HL-60 (cell line): ENCODE measurements at regions not wholly inside any gene's neighbourhood (a gene's known extent, or its start where the extent isn't known, plus 50 kb on each side); places are given as distances from the start of the nearest gene placed in this dataset.

Experiments used
- GABPA ChIP-seq: IDR thresholded peaks from 2 replicates; pipeline ENCODE4 v1.6.1; 2012; ENCODE audit warnings: low read depth
- POLR2AphosphoS5 ChIP-seq: IDR thresholded peaks from 2 replicates; pipeline ENCODE4 v1.6.1; 2012; ENCODE audit warnings: low read depth
- TF ChIP-seq, protein P1 (sequence below): IDR thresholded peaks from one replicate; pipeline ENCODE4 v1.5.1; 2011; ENCODE audit warnings: low read length, control low read depth, inconsistent platforms; ENCODE audit not compliant: insufficient read depth
- TF ChIP-seq, protein P2 (sequence below): IDR thresholded peaks from 2 replicates; pipeline ENCODE4 v1.6.1; 2012; ENCODE audit warnings: low read depth; ENCODE audit not compliant: insufficient replicate concordance

DNA sequence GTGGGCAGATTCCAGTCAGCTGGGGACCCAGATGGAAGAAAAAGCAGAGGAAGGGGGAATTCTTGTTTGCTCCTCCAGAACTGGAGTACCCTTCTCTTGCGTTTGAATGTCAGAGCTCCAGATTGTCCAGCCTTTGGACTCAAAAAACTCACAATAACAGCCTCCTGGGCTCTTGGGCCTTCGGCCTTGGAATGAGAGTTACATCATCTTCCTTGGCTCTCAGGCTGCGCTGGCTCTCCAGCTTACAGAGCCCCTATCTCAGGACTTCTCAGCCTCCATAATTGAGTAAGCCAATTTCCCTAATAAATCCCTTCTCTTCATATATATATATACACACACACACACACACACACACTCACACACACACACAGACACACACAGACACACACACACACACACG, 1215.7 kb upstream of the SLC10A2 start:
- TF ChIP-seq, protein P1, sequence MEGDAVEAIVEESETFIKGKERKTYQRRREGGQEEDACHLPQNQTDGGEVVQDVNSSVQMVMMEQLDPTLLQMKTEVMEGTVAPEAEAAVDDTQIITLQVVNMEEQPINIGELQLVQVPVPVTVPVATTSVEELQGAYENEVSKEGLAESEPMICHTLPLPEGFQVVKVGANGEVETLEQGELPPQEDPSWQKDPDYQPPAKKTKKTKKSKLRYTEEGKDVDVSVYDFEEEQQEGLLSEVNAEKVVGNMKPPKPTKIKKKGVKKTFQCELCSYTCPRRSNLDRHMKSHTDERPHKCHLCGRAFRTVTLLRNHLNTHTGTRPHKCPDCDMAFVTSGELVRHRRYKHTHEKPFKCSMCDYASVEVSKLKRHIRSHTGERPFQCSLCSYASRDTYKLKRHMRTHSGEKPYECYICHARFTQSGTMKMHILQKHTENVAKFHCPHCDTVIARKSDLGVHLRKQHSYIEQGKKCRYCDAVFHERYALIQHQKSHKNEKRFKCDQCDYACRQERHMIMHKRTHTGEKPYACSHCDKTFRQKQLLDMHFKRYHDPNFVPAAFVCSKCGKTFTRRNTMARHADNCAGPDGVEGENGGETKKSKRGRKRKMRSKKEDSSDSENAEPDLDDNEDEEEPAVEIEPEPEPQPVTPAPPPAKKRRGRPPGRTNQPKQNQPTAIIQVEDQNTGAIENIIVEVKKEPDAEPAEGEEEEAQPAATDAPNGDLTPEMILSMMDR: no peak
- TF ChIP-seq, protein P2, sequence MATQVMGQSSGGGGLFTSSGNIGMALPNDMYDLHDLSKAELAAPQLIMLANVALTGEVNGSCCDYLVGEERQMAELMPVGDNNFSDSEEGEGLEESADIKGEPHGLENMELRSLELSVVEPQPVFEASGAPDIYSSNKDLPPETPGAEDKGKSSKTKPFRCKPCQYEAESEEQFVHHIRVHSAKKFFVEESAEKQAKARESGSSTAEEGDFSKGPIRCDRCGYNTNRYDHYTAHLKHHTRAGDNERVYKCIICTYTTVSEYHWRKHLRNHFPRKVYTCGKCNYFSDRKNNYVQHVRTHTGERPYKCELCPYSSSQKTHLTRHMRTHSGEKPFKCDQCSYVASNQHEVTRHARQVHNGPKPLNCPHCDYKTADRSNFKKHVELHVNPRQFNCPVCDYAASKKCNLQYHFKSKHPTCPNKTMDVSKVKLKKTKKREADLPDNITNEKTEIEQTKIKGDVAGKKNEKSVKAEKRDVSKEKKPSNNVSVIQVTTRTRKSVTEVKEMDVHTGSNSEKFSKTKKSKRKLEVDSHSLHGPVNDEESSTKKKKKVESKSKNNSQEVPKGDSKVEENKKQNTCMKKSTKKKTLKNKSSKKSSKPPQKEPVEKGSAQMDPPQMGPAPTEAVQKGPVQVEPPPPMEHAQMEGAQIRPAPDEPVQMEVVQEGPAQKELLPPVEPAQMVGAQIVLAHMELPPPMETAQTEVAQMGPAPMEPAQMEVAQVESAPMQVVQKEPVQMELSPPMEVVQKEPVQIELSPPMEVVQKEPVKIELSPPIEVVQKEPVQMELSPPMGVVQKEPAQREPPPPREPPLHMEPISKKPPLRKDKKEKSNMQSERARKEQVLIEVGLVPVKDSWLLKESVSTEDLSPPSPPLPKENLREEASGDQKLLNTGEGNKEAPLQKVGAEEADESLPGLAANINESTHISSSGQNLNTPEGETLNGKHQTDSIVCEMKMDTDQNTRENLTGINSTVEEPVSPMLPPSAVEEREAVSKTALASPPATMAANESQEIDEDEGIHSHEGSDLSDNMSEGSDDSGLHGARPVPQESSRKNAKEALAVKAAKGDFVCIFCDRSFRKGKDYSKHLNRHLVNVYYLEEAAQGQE: no peak
- TF ChIP-seq POLR2AphosphoS5: no peak
- TF ChIP-seq GABPA: no peak
